ENCODE measurements at regions not wholly inside any gene's neighbourhood (a gene's known extent, or its start where the extent isn't known, plus 50 kb on each side); places are given as distances from the start of the nearest gene placed in this dataset.

DNA sequence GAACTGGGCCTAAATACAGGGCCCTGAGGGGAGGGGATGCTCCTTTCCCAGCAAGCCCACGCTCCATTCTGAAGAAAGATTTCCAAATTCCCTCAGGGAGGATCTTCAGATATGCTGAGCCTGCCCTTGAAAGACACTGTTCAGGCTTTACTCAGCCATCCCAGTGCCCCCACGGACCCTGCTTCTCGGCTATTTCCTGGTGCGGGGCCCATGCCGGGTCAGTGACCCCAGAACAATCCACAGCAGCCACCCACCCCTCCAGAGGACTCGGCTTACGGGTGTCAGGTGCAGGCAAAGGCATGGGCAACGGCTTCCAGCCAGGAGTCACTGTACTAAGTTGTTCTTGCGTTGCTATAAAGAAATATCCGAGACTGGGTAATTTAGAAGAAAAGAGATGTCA is 137.1 kb downstream of the OAT start:
- no peak for DNase-seq (ENCODE audit: low read depth)
- TF ChIP-seq, protein P1, sequence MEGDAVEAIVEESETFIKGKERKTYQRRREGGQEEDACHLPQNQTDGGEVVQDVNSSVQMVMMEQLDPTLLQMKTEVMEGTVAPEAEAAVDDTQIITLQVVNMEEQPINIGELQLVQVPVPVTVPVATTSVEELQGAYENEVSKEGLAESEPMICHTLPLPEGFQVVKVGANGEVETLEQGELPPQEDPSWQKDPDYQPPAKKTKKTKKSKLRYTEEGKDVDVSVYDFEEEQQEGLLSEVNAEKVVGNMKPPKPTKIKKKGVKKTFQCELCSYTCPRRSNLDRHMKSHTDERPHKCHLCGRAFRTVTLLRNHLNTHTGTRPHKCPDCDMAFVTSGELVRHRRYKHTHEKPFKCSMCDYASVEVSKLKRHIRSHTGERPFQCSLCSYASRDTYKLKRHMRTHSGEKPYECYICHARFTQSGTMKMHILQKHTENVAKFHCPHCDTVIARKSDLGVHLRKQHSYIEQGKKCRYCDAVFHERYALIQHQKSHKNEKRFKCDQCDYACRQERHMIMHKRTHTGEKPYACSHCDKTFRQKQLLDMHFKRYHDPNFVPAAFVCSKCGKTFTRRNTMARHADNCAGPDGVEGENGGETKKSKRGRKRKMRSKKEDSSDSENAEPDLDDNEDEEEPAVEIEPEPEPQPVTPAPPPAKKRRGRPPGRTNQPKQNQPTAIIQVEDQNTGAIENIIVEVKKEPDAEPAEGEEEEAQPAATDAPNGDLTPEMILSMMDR (conservative IDR thresholded peaks at IDR 0.05; ENCODE audit: low read depth, low read length): no peak
- no peak overlapping the region for H3K4me3 ChIP-seq (ENCODE audit: low read depth, low read length)

DNA sequence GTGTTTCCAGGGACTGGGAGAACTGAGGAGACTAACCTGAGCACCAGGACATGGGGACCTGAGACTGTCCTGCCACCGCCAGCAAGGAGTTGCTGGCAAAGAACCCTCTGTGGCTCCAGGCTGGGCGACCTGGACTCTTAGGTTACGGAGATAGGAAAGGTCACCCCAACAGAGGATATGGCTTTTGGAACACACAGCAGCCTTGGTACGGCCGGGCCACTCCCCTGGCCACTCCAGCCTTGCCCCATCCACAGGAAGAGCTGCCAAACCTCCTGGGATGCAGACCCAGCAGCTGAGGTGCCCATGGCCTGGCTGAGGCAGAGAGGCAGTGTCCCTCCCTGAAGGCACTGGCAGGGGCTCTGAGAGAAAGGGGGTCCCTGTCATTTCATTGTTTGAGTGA is 137.8 kb downstream of the OAT start:
- DNase-seq (ENCODE audit: low read depth): no peak
- H3K4me3 ChIP-seq (ENCODE audit: low read depth, low read length): no peak overlapping the region
- TF ChIP-seq, protein P1 (conservative IDR thresholded peaks at IDR 0.05; ENCODE audit: low read depth, low read length): no peak

DNA sequence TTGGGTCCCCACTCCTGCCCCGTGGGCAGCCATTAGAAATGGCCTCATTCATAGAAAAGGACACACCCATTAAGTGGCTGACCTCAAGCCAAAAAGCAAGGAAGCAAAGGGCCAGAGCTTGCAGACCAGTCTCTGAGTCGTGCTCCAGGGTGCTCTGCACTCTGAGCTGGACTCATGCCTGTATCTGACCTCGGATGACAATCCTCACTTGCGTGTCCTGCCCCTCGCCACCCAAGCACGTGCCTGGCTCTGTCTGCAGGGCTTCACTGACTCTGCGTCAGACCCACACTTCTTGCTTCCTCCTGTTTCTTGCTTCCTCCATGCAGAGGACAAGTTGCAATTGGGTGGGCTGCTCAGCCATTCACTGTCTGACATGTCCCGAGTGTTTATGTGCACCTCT is 138.8 kb downstream of the OAT start:
- TF ChIP-seq, protein P1 (conservative IDR thresholded peaks at IDR 0.05; ENCODE audit: low read depth, low read length): no peak
- DNase-seq (ENCODE audit: low read depth): no peak
- H3K4me3 ChIP-seq (ENCODE audit: low read depth, low read length): no peak overlapping the region

DNA sequence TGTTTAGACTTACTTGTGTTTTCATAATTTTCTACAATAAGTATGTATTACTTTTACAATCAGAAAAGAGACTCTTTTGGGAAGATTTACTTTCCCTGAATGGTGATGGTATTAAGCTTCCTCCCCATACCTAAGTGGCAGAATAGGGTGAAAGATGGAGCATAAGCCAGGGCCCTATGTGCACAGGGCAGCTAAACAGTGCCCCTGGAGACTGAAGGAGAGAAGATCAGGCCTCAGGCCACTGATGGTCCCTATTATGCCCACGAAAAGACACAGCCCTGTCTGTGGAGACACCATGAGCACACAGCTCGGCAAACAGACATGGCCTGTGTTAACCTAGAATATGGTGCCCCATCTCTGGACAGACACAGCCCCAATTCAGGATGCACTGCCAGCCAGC is 139.4 kb downstream of the OAT start:
- TF ChIP-seq, protein P1 (conservative IDR thresholded peaks at IDR 0.05; ENCODE audit: low read depth, low read length): no peak
- DNase-seq (ENCODE audit: low read depth): no peak
- no peak overlapping the region for H3K4me3 ChIP-seq (ENCODE audit: low read depth, low read length)

DNA sequence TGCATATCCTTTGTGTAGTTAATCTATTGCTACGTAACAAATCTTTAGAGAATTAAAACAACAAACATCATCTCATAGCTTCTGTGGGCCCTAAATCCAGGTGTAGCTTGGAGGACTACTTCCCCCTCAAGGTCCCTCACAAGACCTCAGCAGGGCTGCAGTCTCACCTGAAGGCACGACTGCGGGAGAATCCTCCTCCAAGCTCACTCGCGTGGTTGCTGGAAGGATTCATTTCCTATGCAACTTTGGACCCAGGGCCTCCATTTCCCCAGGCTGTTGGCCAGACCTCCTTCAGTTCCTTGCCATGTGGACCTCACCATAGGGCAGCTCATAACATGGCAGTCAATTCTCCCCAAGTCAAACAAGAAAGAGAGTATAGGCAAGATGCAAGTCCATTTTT is 140.4 kb downstream of the OAT start:
- no peak for DNase-seq (ENCODE audit: low read depth)
- H3K4me3 ChIP-seq (ENCODE audit: low read depth, low read length): no peak overlapping the region
- TF ChIP-seq, protein P1 (conservative IDR thresholded peaks at IDR 0.05; ENCODE audit: low read depth, low read length): no peak

DNA sequence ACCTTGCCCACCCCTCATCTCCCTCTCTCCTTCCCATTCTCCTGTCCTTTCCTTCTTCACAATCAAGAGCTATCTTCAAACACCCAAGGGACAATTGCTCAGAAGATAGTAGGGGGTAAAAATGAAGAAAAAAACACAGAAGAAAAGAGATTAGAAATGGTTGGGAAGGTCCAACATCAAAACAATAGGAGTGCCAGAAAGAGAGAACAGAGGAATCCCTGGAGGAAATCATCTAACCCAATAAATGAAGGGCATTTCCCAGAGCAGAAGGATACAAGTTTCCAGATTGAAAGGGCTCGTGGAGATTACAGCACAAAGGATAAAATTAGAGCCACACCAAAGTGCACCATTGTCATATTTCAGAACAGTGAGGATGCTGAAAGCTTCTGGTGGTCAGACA is 145.6 kb downstream of the OAT start:
- DNase-seq (ENCODE audit: low read depth): no peak
- TF ChIP-seq, protein P1 (conservative IDR thresholded peaks at IDR 0.05; ENCODE audit: low read depth, low read length): no peak
- H3K4me3 ChIP-seq (ENCODE audit: low read depth, low read length): no peak overlapping the region

DNA sequence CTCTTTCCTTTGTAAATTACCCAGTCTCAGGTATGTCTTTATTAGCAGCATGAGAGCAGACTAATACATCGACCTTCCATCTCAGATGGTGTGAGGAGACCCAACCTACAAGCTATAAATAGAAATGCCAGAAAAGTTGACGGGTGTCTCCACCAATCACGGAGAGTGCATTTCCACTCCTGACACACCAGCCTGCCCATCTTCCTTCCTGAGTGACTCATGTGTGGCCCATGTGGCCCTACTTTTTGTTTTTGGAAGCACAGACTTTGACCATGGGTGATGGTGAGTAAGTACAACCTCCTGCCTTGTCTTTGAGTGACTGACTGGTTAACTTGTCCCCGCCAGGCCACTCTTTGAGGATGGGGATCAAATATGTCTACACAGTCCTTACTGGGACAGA is 147.0 kb downstream of the OAT start:
- DNase-seq (ENCODE audit: low read depth): no peak
- TF ChIP-seq, protein P1 (conservative IDR thresholded peaks at IDR 0.05; ENCODE audit: low read depth, low read length): no peak
- H3K4me3 ChIP-seq (ENCODE audit: low read depth, low read length): no peak overlapping the region

All from choroid plexus epithelial cell (primary cell).